Pulmonary artery endothelial cell (primary cell): ENCODE measurements at regions not wholly inside any gene's neighbourhood (a gene's known extent, or its start where the extent isn't known, plus 50 kb on each side); places are given as distances from the start of the nearest gene placed in this dataset.

Experiments used
- DNase-seq: peaks from one replicate; pipeline ENCODE4 v3.0.0-alpha.2; 2011; ENCODE audit warnings: low read depth, low spot score

GRCh38 chr1:81174052-81174451 is 626.7 kb upstream of the ADGRL2 start:
- DNase-seq, result no peak

GRCh38 chr1:81172483-81172882 is 628.3 kb upstream of the ADGRL2 start:
- DNase-seq, result no peak

GRCh38 chr1:81170721-81171120 is 630.0 kb upstream of the ADGRL2 start:
- no peak for DNase-seq

- DNase-seq, result no peak
These were observed 634.8 kb upstream of the ADGRL2 start for GRCh38 chr1:81165963-81166362.

GRCh38 chr1:81160696-81161095 is 640.0 kb upstream of the ADGRL2 start:
- DNase-seq, result no peak

GRCh38 chr1:81158592-81158991 is 642.1 kb upstream of the ADGRL2 start:
- no peak for DNase-seq

- DNase-seq, result no peak
These were observed 643.0 kb upstream of the ADGRL2 start for GRCh38 chr1:81157686-81158085.

GRCh38 chr1:81156887-81157286 is 643.8 kb upstream of the ADGRL2 start:
- DNase-seq, result no peak

GRCh38 chr1:81155131-81155530 is 645.6 kb upstream of the ADGRL2 start:
- no peak for DNase-seq

- DNase-seq, result no peak
These were observed 649.5 kb upstream of the ADGRL2 start for GRCh38 chr1:81151206-81151605.

GRCh38 chr1:81149649-81150325 is 650.9 kb upstream of the ADGRL2 start:
- DNase-seq, result no peak

- no peak for DNase-seq
These were observed 656.4 kb upstream of the ADGRL2 start for GRCh38 chr1:81144240-81144825.

- DNase-seq, result no peak
These were observed 658.5 kb upstream of the ADGRL2 start for GRCh38 chr1:81142099-81142826.

- no peak for DNase-seq
These were observed 665.2 kb upstream of the ADGRL2 start for GRCh38 chr1:81135524-81135923.

GRCh38 chr1:81129776-81130175 is 671.0 kb upstream of the ADGRL2 start:
- no peak for DNase-seq

- DNase-seq, result no peak
These were observed 671.4 kb upstream of the ADGRL2 start for GRCh38 chr1:81129366-81129765.

- DNase-seq, result no peak
These were observed 672.7 kb upstream of the ADGRL2 start for GRCh38 chr1:81128079-81128478.

GRCh38 chr1:81126989-81127581 is 673.6 kb upstream of the ADGRL2 start:
- no peak for DNase-seq

- DNase-seq, result no peak
These were observed 675.1 kb upstream of the ADGRL2 start for GRCh38 chr1:81125672-81126071.

- DNase-seq, result no peak
These were observed 679.4 kb upstream of the ADGRL2 start for GRCh38 chr1:81121306-81121705.

GRCh38 chr1:81119319-81119718 is 681.4 kb upstream of the ADGRL2 start:
- DNase-seq, result no peak

GRCh38 chr1:81118550-81118949 is 682.2 kb upstream of the ADGRL2 start:
- DNase-seq, result no peak
